ENCODE measurements at regions not wholly inside any gene's neighbourhood (a gene's known extent, or its start where the extent isn't known, plus 50 kb on each side); places are given as distances from the start of the nearest gene placed in this dataset.

GRCh38 chr4:109359040-109359646 lies 56.7 kb upstream of the COL25A1 start:
- DNase-seq (ENCODE audit: low spot score) (no peak), ATAC-seq (no peak)
- no peak overlapping the region for H3K4me3 Mint-ChIP-seq
- Histone ChIP-seq H4K20me1 (replicated peaks; ENCODE audit: insufficient read depth) (no peaks in the 10 kb centered on the region), H3K36me3 (ENCODE audit: insufficient read depth) (no peaks in the 10 kb centered on the region), H3K4me1 (ENCODE audit: insufficient read depth) (no peaks in the 10 kb centered on the region), H2AFZ (0 out of 2 replicates have a peak overlapping the region, but pooled peaks have one; percentile 15), H3K4me2 (no peak overlapping the region), H3K4me3 (no peak overlapping the region), H3K27ac (ENCODE audit: low read depth) (no peak overlapping the region), H3K79me2 (replicated peaks; ENCODE audit: insufficient read depth) (no peaks in the 10 kb centered on the region), H3F3A (replicated peaks; ENCODE audit: low read depth) (no peaks in the 10 kb centered on the region), H3K9me2 (ENCODE audit: insufficient read depth) (peaks cover 4% of the 10 kb centered on the region; the same call in 1 of the 2 replicates), H3K27me3 (ENCODE audit: insufficient read depth) (no peaks in the 10 kb centered on the region)
- TF ChIP-seq CREB1 (CRISPR knock-in tag; IDR thresholded peaks at IDR 0.05; ENCODE audit: low read depth) = no peak
- TF ChIP-seq ZNF331 (CRISPR knock-in tag; IDR thresholded peaks at IDR 0.05; ENCODE audit: low read depth) = no peak
- no peak for TF ChIP-seq EZH2phosphoT487 (IDR thresholded peaks at IDR 0.05; ENCODE audit: unreplicated experiment)
- TF ChIP-seq STAT1 (IDR thresholded peaks at IDR 0.05; ENCODE audit: unreplicated experiment) = no peak
- no peak for TF ChIP-seq ETS1 (IDR thresholded peaks at IDR 0.05)
- TF ChIP-seq EZH2 (IDR thresholded peaks at IDR 0.05; ENCODE audit: low read depth, unreplicated experiment) = no peak
- TF ChIP-seq POLR2AphosphoS5 (IDR thresholded peaks at IDR 0.05; ENCODE audit: low read depth) = no peak
- TF ChIP-seq CTCF (conservative IDR thresholded peaks at IDR 0.05; ENCODE audit: low read depth in 2 of 2) = no peak
- TF ChIP-seq JUNB (IDR thresholded peaks at IDR 0.05; ENCODE audit: unreplicated experiment) = no peak
- no peak for TF ChIP-seq REST (IDR thresholded peaks at IDR 0.05; ENCODE audit: unreplicated experiment)
- TF ChIP-seq ZNF114 (CRISPR knock-in tag; IDR thresholded peaks at IDR 0.05) = no peak
- TF ChIP-seq ZNF462 (CRISPR knock-in tag; IDR thresholded peaks at IDR 0.05) = no peak
- TF ChIP-seq NANOG (IDR thresholded peaks at IDR 0.05; ENCODE audit: borderline replicate concordance) = no peak
- no peak overlapping the region for H3K27ac Mint-ChIP-seq
- H3K9me3 Mint-ChIP-seq = no peaks in the 10 kb centered on the region
- H3K4me1 Mint-ChIP-seq = no peaks in the 10 kb centered on the region; the same call in 2 of the 3 replicates
- H3K27me3 Mint-ChIP-seq (ENCODE audit: insufficient read depth, low read depth, poor library complexity) = peaks cover 2% of the 10 kb centered on the region
- no peaks in the 10 kb centered on the region for H3K36me3 Mint-ChIP-seq (ENCODE audit: low read depth)

Measured in GM23338 (cell line).